HG02852 (cell line): ENCODE measurements at regions not wholly inside any gene's neighbourhood (a gene's known extent, or its start where the extent isn't known, plus 50 kb on each side); places are given as distances from the start of the nearest gene placed in this dataset.
A peak's percentile ranks its signal among the peaks of the same experiment; 100 is the strongest.
"Not testable (repeated sequence)": the region's sequence is repeated elsewhere in the genome, so short reads cannot be mapped to it uniquely, and the experiment has no call there.

Experiments used
- ATAC-seq: cut with Tn5 transposase; IDR thresholded peaks from one replicate; pipeline ENCODE4 v1.9.1; 2021; ENCODE audit warnings: mild to moderate bottlenecking, moderate library complexity; ENCODE audit not compliant: unreplicated experiment

- no peak for ATAC-seq
Observed at GRCh38 chr1:217139513-217139912, 416.3 kb upstream of the ESRRG start.

GRCh38 chr1:217138799-217139466, 415.7 kb upstream of the ESRRG start:
- no peak for ATAC-seq

GRCh38 chr1:217138173-217138765, 415.0 kb upstream of the ESRRG start:
- ATAC-seq, result no peak

- no peak for ATAC-seq
Observed at GRCh38 chr1:217137210-217137881, 414.1 kb upstream of the ESRRG start.

GRCh38 chr1:217136895-217137205, 413.6 kb upstream of the ESRRG start:
- no peak for ATAC-seq

GRCh38 chr1:217135987-217136894, 413.0 kb upstream of the ESRRG start:
- no peak for ATAC-seq

GRCh38 chr1:217135569-217135915, 412.3 kb upstream of the ESRRG start:
- peak; percentile 7 for ATAC-seq

- ATAC-seq, result peak; percentile 71
Observed at GRCh38 chr1:217134857-217135568, 411.8 kb upstream of the ESRRG start.

- no peak for ATAC-seq
Observed at GRCh38 chr1:217133958-217134856, 411.0 kb upstream of the ESRRG start.

GRCh38 chr1:217133092-217133491, 409.9 kb upstream of the ESRRG start:
- no peak for ATAC-seq

- ATAC-seq, result not testable (repeated sequence)
Observed at GRCh38 chr1:217123340-217123739, 400.1 kb upstream of the ESRRG start.

GRCh38 chr1:217117973-217118465, 394.8 kb upstream of the ESRRG start:
- no peak for ATAC-seq

GRCh38 chr1:217115404-217116380, 392.5 kb upstream of the ESRRG start:
- ATAC-seq, result no peak

- no peak for ATAC-seq
Observed at GRCh38 chr1:217109928-217110327, 386.7 kb upstream of the ESRRG start.

GRCh38 chr1:217106231-217106901, 383.1 kb upstream of the ESRRG start:
- ATAC-seq, result no peak

- no peak for ATAC-seq
Observed at GRCh38 chr1:217105437-217105836, 382.2 kb upstream of the ESRRG start.

- no peak for ATAC-seq
Observed at GRCh38 chr1:217097819-217098218, 374.6 kb upstream of the ESRRG start.

- ATAC-seq, result no peak
Observed at GRCh38 chr1:217096200-217096599, 373.0 kb upstream of the ESRRG start.
